Mucosa of descending colon (tissue), 3 donors: ENCODE measurements at regions not wholly inside any gene's neighbourhood (a gene's known extent, or its start where the extent isn't known, plus 50 kb on each side); places are given as distances from the start of the nearest gene placed in this dataset.

ENCODE experiments used
- ATAC-seq: fragments of 200-7000 bp; cut with Tn5 transposase; one replicate; pipeline ENCODE4 v1.9.1; 2020; ENCODE audit warnings: mild to moderate bottlenecking, moderate library complexity
- DNase-seq, 3 donors: peaks; one replicate each; pipeline ENCODE4 v3.0.0-alpha.2; 2020
- H3K36me3 ChIP-seq: fragments of 200-600 bp; one replicate; pipeline ENCODE4 v1.8.0; 2021; ENCODE audit warnings: low read depth, mild to moderate bottlenecking
- H3K4me1 ChIP-seq: fragments of 200-600 bp; one replicate; pipeline ENCODE4 v1.8.0; 2021; ENCODE audit warnings: low read depth, mild to moderate bottlenecking
- H3K4me3 ChIP-seq: fragments of 200-600 bp; one replicate; pipeline ENCODE4 v1.8.0; 2021; ENCODE audit warnings: mild to moderate bottlenecking
- H3K9me3 ChIP-seq: fragments of 200-600 bp; one replicate; pipeline ENCODE4 v1.8.0; 2021; ENCODE audit warnings: mild to moderate bottlenecking
- CTCF ChIP-seq: fragments of 200-600 bp; IDR thresholded peaks from one replicate; pipeline ENCODE4 v1.8.0; 2022; ENCODE audit warnings: antibody characterized with exemption, mild to moderate bottlenecking
- intact Hi-C, 2 donors: fragments of 100-400 bp; cut with DNase I in 1 of 2; cut with micrococcal nuclease in 1 of 2; formaldehyde crosslinking; loops; one replicate each; pipeline versions ENCODE4 v1.11.0 to v1.11.1; 2022; cut with DNase I, micrococcal nuclease
- donor health status: DM: no; HTN: no; CAD: no; lungs with moderate emphysema.
- donor health status: DM: no; HTN: no; CAD: no.
- donor health status: DM: no; HTN: yes; CAD: no.

GRCh38 chr1:208775841-208776240, 531.7 kb upstream of the PLXNA2 start:
- Histone ChIP-seq H3K9me3 (no peaks in the 10 kb centered on the region), H3K4me3 (no peak overlapping the region), H3K4me1 (no peaks in the 10 kb centered on the region), H3K36me3 (no peaks in the 10 kb centered on the region)
- ATAC-seq (no peak), DNase-seq (no peak)
- intact Hi-C loops: no loop called here
- TF ChIP-seq CTCF: no peak

- Histone ChIP-seq H3K36me3 (no peaks in the 10 kb centered on the region), H3K9me3 (no peaks in the 10 kb centered on the region), H3K4me3 (no peak overlapping the region), H3K4me1 (no peaks in the 10 kb centered on the region)
- no peak for DNase-seq
- intact Hi-C loops: no loop called here
- TF ChIP-seq CTCF: no peak
- ATAC-seq: no peak
Observed at GRCh38 chr1:208778417-208778816, 534.2 kb upstream of the PLXNA2 start.

- no peak for DNase-seq
- TF ChIP-seq CTCF: no peak
- intact Hi-C loops: no loop called here
- Histone ChIP-seq H3K9me3 (no peaks in the 10 kb centered on the region), H3K4me3 (no peak overlapping the region), H3K36me3 (no peaks in the 10 kb centered on the region), H3K4me1 (no peaks in the 10 kb centered on the region)
- no peak for ATAC-seq
Observed at GRCh38 chr1:208781391-208782045, 537.3 kb upstream of the PLXNA2 start.

GRCh38 chr1:208782186-208782585, 538.0 kb upstream of the PLXNA2 start:
- no peaks in the 10 kb centered on the region for H3K36me3 ChIP-seq
- no peak for ATAC-seq
- H3K4me3 ChIP-seq: no peak overlapping the region
- no peak for DNase-seq
- no peaks in the 10 kb centered on the region for H3K4me1 ChIP-seq
- intact Hi-C loops: no loop called here
- H3K9me3 ChIP-seq: no peaks in the 10 kb centered on the region
- TF ChIP-seq CTCF: no peak

- no peak overlapping the region for H3K4me3 ChIP-seq
- DNase-seq (no peak), ATAC-seq (no peak)
- TF ChIP-seq CTCF: no peak
- intact Hi-C loops: no loop called here
- H3K36me3 ChIP-seq: no peaks in the 10 kb centered on the region
- no peaks in the 10 kb centered on the region for H3K9me3 ChIP-seq
- H3K4me1 ChIP-seq: no peaks in the 10 kb centered on the region
Observed at GRCh38 chr1:208785629-208786028, 541.4 kb upstream of the PLXNA2 start.

- no peak for ATAC-seq
- DNase-seq: no peak
- Histone ChIP-seq H3K36me3 (no peaks in the 10 kb centered on the region), H3K4me3 (no peak overlapping the region), H3K9me3 (no peaks in the 10 kb centered on the region), H3K4me1 (no peaks in the 10 kb centered on the region)
- intact Hi-C loops: no loop called here
- no peak for TF ChIP-seq CTCF
Observed at GRCh38 chr1:208787219-208787618, 543.0 kb upstream of the PLXNA2 start.
